HL-60 (cell line): ENCODE measurements at regions not wholly inside any gene's neighbourhood (a gene's known extent, or its start where the extent isn't known, plus 50 kb on each side); places are given as distances from the start of the nearest gene placed in this dataset.

Experiments
- DNase-seq, 2 experiments: peaks; one replicate each; pipeline ENCODE4 v3.0.0-alpha.2; 2010 to 2020; ENCODE audit warnings: low read depth in 1 of 2, low spot score in 1 of 2
- H3K27ac ChIP-seq: fragments of 250-450 bp; sonication (Bioruptor Pico); replicated peaks from 2 replicates; pipeline ENCODE4 v1.5.1; 2020; ENCODE audit warnings: mild to moderate bottlenecking, moderate library complexity
- H3K27me3 ChIP-seq: fragments of 250-450 bp; sonication (Bioruptor Pico); 2 replicates; pipeline ENCODE4 v1.5.1; 2021; ENCODE audit warnings: mild to moderate bottlenecking, moderate library complexity; ENCODE audit not compliant: insufficient read depth, poor library complexity, severe bottlenecking
- H3K4me3 ChIP-seq: replicated peaks from 2 replicates; pipeline ENCODE4 v1.5.1; 2011; ENCODE audit warnings: mild to moderate bottlenecking, control low read depth, low read length; ENCODE audit not compliant: insufficient read depth
- GABPA ChIP-seq: IDR thresholded peaks from 2 replicates; pipeline ENCODE4 v1.6.1; 2012; ENCODE audit warnings: low read depth
- POLR2AphosphoS5 ChIP-seq: IDR thresholded peaks from 2 replicates; pipeline ENCODE4 v1.6.1; 2012; ENCODE audit warnings: low read depth
- SPI1 ChIP-seq: IDR thresholded peaks from 2 replicates; pipeline ENCODE4 v1.6.1; 2012; ENCODE audit warnings: low read depth, mild to moderate bottlenecking, borderline replicate concordance
- TF ChIP-seq, protein P1 (sequence below): IDR thresholded peaks from one replicate; pipeline ENCODE4 v1.5.1; 2011; ENCODE audit warnings: low read length, control low read depth, inconsistent platforms; ENCODE audit not compliant: insufficient read depth
- TF ChIP-seq, protein P2 (sequence below): IDR thresholded peaks from 2 replicates; pipeline ENCODE4 v1.6.1; 2012; ENCODE audit warnings: low read depth; ENCODE audit not compliant: insufficient replicate concordance

DNA sequence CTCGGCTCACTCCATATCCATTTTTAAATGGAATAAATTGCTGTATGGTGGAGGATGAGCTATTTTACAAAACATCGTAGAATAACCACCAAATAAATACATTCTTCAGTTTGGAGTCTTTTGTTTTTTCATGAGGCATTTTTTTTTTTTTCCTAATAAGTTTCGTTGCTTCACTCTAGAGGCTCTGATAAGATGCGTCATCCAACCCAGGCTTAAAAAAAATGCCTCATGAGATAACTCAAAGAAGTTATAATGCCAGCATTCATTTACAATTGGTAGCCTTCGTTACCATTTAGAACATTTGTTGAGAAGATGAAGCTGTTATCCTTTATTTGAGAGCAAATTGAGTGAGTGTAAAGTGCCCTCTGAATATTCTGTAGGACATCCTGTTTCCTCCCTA lies 172.2 kb upstream of the CENPE start:
- H3K4me3 ChIP-seq: no peak overlapping the region
- DNase-seq: no peak
- TF ChIP-seq SPI1 (no peak), POLR2AphosphoS5 (no peak), GABPA (no peak)
- TF ChIP-seq, protein P1, sequence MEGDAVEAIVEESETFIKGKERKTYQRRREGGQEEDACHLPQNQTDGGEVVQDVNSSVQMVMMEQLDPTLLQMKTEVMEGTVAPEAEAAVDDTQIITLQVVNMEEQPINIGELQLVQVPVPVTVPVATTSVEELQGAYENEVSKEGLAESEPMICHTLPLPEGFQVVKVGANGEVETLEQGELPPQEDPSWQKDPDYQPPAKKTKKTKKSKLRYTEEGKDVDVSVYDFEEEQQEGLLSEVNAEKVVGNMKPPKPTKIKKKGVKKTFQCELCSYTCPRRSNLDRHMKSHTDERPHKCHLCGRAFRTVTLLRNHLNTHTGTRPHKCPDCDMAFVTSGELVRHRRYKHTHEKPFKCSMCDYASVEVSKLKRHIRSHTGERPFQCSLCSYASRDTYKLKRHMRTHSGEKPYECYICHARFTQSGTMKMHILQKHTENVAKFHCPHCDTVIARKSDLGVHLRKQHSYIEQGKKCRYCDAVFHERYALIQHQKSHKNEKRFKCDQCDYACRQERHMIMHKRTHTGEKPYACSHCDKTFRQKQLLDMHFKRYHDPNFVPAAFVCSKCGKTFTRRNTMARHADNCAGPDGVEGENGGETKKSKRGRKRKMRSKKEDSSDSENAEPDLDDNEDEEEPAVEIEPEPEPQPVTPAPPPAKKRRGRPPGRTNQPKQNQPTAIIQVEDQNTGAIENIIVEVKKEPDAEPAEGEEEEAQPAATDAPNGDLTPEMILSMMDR: no peak
- TF ChIP-seq, protein P2, sequence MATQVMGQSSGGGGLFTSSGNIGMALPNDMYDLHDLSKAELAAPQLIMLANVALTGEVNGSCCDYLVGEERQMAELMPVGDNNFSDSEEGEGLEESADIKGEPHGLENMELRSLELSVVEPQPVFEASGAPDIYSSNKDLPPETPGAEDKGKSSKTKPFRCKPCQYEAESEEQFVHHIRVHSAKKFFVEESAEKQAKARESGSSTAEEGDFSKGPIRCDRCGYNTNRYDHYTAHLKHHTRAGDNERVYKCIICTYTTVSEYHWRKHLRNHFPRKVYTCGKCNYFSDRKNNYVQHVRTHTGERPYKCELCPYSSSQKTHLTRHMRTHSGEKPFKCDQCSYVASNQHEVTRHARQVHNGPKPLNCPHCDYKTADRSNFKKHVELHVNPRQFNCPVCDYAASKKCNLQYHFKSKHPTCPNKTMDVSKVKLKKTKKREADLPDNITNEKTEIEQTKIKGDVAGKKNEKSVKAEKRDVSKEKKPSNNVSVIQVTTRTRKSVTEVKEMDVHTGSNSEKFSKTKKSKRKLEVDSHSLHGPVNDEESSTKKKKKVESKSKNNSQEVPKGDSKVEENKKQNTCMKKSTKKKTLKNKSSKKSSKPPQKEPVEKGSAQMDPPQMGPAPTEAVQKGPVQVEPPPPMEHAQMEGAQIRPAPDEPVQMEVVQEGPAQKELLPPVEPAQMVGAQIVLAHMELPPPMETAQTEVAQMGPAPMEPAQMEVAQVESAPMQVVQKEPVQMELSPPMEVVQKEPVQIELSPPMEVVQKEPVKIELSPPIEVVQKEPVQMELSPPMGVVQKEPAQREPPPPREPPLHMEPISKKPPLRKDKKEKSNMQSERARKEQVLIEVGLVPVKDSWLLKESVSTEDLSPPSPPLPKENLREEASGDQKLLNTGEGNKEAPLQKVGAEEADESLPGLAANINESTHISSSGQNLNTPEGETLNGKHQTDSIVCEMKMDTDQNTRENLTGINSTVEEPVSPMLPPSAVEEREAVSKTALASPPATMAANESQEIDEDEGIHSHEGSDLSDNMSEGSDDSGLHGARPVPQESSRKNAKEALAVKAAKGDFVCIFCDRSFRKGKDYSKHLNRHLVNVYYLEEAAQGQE: no peak
- H3K27ac ChIP-seq: no peak overlapping the region
- H3K27me3 ChIP-seq: peaks cover 3% of the 10 kb centered on the region

DNA sequence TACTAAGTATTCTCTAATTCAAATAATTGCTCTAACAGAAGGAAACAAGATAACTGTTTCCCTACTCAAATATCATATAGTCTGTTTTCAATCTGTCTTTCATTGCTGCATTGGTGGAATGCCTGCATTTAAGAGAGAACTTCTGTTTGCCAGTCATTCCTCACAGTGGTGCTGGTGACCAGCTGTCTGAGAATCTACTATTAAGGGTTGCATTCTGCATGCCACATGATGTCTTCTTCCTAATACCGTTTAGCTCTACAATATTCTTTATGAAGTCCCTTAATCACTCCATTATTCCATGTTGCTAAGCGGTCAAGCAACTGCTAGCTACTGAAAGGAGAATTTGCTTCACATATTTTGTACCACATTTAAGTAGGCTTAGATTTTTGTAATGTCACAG lies 167.1 kb upstream of the CENPE start:
- TF ChIP-seq GABPA (no peak), POLR2AphosphoS5 (no peak), SPI1 (no peak)
- TF ChIP-seq, protein P1: no peak
- TF ChIP-seq, protein P2: no peak
- Histone ChIP-seq H3K4me3 (no peak overlapping the region), H3K27me3 (peaks cover 3% of the 10 kb centered on the region), H3K27ac (no peak overlapping the region)
- DNase-seq: no peak

DNA sequence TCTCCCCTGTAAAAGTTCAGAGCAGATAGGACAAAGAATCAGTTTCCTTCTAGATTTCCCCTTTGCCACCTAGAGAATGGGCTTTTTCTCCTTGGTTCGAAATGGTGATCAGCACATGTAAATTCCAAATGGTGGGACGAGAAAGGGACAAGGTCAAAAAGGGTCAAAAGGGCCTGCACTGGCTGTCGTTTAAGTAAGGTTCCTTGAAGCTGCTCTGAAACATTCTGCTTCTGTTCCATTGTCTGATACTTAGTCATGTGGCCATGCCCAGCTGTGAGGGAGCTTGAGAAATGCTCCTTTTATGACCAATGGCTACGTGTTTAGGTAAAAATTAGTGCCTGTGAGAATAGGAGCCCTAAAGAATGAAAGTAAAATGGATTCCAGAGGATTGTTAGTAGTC lies 165.9 kb upstream of the CENPE start:
- peaks cover 3% of the 10 kb centered on the region for H3K27me3 ChIP-seq
- DNase-seq: no peak
- TF ChIP-seq SPI1 (no peak), GABPA (no peak), POLR2AphosphoS5 (no peak)
- TF ChIP-seq, protein P2: no peak
- TF ChIP-seq, protein P1: no peak

More for the DNA sequence above, 165.9 kb upstream of the CENPE start:
- Histone ChIP-seq H3K4me3 (no peak overlapping the region), H3K27ac (no peak overlapping the region)
